Motor neuron (in vitro differentiated cells): ENCODE measurements at regions not wholly inside any gene's neighbourhood (a gene's known extent, or its start where the extent isn't known, plus 50 kb on each side); places are given as distances from the start of the nearest gene placed in this dataset.

Experiments
- ATAC-seq, 8 experiments: fragments of 200-7000 bp; cut with Tn5 transposase; replicated peaks in 6 of 8; 2 replicates each; pipeline ENCODE4 v1.8.0; 2021; ENCODE audit warnings: mild to moderate bottlenecking in 8 of 8, moderate library complexity in 8 of 8
- H3K27ac ChIP-seq, 2 donors: fragments of 250-450 bp; sonication (Bioruptor Pico); 2 replicates each; pipeline ENCODE4 v1.9.0; 2021; ENCODE audit warnings: antibody characterized with exemption in 2 of 2, mild to moderate bottlenecking in 2 of 2, moderate library complexity in 1 of 2
- H3K4me1 ChIP-seq, 2 donors: fragments of 250-450 bp; sonication (Bioruptor Pico); replicated peaks in 1 of 2; 2 replicates each; pipeline ENCODE4 v1.6.1; 2021; ENCODE audit warnings: antibody characterized with exemption in 2 of 2, mild to moderate bottlenecking in 2 of 2, moderate library complexity in 1 of 2
- H3K4me3 ChIP-seq, 5 donors: fragments of 250-450 bp; sonication (Bioruptor Pico); 2 replicates each; pipeline ENCODE4 v1.9.0; 2021; ENCODE audit warnings: antibody characterized with exemption in 5 of 5, mild to moderate bottlenecking in 5 of 5, moderate library complexity in 4 of 5
- WGBS, 10 experiments: fragments of 450-650 bp; shearing (Covaris generic); methylation state at CpG; one replicate each; pipeline ENCODE4 v1.0.0; 2022; 5-methylcytosine and 5-hydroxymethylcytosine counted together
- in situ Hi-C, 9 experiments: fragments of 400-800 bp; cut with MboI; loops; one replicate each; pipeline ENCODE4 v1.15.0; 2021; ENCODE audit warnings: low sequenced_read_pairs in 9 of 9, low pct_unique_long_range_greater_than_20kb in 2 of 9; ENCODE audit not compliant: unreplicated experiment in 9 of 9

GRCh38 chr20:62537649-62538292 lies 62.0 kb upstream of the GATA5 start:
- no peak for ATAC-seq
- WGBS, 10 experiments, result 59 to 100% (median 96%) methylated on average over 1 to 9 of the region's 28 CpGs; no CpG with 5 or more reads in 5 of the 10 experiments
- Histone ChIP-seq H3K4me3 (no peak overlapping the region), H3K4me1 (peaks cover 36 to 48% of the 10 kb centered on the region in 2 donors), H3K27ac (no peak overlapping the region)
- in situ Hi-C loops, result no loop called here

DNA sequence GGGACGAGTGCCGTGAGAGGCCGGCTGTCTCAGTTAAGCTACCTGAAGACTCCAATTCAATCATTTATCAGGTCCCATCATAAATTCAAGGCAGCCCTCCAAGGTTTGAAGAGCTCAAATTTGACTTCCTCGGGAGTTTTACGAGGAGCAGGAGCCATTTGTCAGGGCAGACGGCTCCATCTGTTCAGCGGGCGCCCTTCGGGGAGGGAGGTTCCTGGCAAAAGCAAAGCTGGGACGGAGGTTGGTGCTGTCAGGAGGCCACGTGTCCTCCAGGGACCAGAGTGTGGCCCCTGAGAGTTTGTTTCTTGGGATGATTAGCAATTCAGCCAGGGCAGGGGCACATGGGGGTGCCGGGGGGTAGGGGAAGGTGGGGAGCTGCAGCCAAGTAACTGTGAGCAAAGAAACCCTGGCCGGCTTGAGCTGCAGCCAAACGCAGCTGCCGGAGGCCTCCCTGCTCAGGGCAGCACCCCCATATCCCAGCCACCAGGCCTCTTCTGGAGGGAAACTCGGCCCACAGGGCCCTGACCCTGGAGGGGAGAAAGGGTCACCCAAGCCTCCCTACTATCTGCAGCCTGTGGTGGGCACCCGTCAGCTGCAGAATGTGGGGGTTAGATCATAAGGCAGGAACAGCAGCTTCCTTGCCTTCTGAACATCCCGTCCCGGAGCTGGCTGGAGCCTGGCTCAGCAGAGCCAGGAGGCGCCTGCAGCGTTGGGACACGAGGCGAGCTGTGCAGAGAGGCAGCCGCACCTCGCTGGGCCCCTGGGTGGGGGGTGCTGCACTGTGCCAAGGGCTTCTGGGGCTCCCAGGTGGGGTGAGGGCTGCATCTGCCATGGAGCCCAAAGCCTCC lies 63.6 kb upstream of the GATA5 start:
- Histone ChIP-seq H3K4me3 (no peak overlapping the region), H3K4me1 (peaks cover 29 to 43% of the 10 kb centered on the region in 2 donors), H3K27ac (no peak overlapping the region)
- 7 to 83% (median 67%) methylated on average over 1 to 8 of the region's 25 CpGs; no CpG with 5 or more reads in 6 of the 10 experiments for WGBS, 10 experiments
- in situ Hi-C loops, result no loop called here
- ATAC-seq, result peak in 5 of 8 experiments; percentile 19 to 86 (median 77)

GRCh38 chr20:62540504-62540903 lies 64.7 kb upstream of the GATA5 start:
- in situ Hi-C loops, result no loop called here
- WGBS, 10 experiments, result 20 to 100% (median 82%) methylated on average over 1 to 9 of the region's 14 CpGs; no CpG with 5 or more reads in 5 of the 10 experiments
- ATAC-seq, result no peak
- Histone ChIP-seq H3K27ac (no peak overlapping the region), H3K4me3 (no peak overlapping the region), H3K4me1 (peaks cover 26 to 39% of the 10 kb centered on the region in 2 donors)

GRCh38 chr20:62542862-62543261 lies 67.1 kb upstream of the GATA5 start:
- in situ Hi-C loops, result no loop called here

DNA sequence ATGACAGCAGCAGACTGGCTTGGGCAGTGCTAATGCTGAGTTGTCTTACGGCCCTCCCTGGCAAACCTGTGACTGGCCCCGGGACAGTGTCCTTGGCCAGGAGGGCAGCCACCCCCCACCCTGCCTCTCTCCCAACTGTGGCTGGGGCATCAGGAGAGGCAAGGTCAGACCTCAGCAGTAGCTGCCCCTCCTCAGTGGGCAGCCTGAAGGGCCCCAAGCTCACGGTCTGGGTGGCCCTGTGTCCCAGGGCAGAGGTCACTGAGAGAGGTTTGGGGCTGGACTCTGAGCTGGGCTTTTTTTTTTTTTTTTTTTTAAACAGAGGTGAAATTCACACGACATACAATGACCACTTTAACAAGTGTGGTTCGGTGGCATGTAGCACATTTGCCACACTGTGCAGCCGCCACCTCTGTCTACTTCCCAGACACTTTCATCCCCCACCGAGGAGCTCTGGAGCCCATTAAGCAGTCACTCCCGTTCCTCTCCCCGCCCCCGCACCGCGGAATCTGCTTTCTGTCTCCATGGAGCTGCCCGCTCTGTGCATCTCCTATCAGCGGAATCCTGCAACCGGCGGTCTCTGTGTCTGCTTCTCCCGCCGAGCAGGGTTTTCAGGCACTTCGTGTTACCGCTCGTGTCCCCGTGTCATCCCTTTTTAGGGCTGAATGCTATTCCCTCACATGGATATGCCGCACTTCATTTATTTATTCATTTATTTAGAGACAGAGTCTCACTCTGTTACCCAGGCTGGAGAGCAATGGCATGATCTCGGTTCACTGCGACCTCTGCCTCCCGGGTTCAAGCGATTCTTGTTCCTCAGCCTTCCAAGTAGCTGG lies 67.9 kb upstream of the GATA5 start:
- ATAC-seq, result no peak
- 31 to 98% (median 85%) methylated on average over 3 to 24 of the region's 27 CpGs; no CpG with 5 or more reads in 4 of the 10 experiments for WGBS, 10 experiments
- in situ Hi-C loops, result no loop called here
- H3K27ac ChIP-seq, result no peak overlapping the region
- H3K4me1 ChIP-seq, result peaks cover 26 to 40% of the 10 kb centered on the region in 2 donors
- H3K4me3 ChIP-seq, result no peak overlapping the region

More at GRCh38 chr20:62542862-62543261, 67.1 kb upstream of the GATA5 start:
- ATAC-seq, result peak in 1 of 8 experiments; percentile 33
- H3K4me3 ChIP-seq, result no peak overlapping the region
- WGBS, 10 experiments, result 59% methylated on average over 5 of the region's 14 CpGs; no CpG with 5 or more reads in 9 of the 10 experiments
- no peak overlapping the region for H3K27ac ChIP-seq
- H3K4me1 ChIP-seq, result peaks cover 17 to 32% of the 10 kb centered on the region in 2 donors

DNA sequence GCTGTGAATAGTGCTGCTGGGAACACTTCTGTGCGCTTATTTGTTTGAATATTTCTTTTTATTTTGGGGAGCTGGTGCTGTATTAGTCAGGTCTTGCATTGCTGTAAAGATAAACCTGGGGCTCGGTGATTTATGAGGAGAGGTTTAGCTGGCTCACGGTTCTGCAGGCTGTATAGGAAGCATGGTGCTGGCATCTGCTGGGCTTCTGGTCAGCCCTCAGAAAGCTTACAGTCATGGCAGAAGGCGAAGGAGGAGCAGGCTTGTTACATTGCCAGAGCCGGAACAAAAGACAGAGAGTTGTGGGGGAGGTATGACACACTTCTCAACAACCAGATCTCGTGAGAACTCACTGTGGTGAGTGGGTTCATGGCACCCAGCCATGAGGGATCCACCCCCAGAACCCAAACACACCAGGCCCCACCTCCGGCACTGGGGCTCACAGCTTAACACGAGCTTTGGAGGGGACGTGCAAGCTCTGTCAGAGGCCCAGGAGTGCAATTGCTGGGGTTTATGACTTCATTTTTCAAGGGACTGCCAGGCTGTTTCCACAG lies 68.8 kb upstream of the GATA5 start:
- Histone ChIP-seq H3K27ac (no peak overlapping the region), H3K4me3 (no peak overlapping the region), H3K4me1 (peaks cover 29 to 43% of the 10 kb centered on the region in 2 donors)
- in situ Hi-C loops, result no loop called here
- WGBS, 10 experiments, result 80 to 100% (median 99%) methylated on average over 1 to 5 of the region's 9 CpGs; no CpG with 5 or more reads in 2 of the 10 experiments
- no peak for ATAC-seq

- Histone ChIP-seq H3K27ac (no peak overlapping the region), H3K4me3 (no peak overlapping the region), H3K4me1 (peaks cover 32 to 43% of the 10 kb centered on the region in 2 donors)
- no peak for ATAC-seq
- in situ Hi-C loops, result no loop called here
- 80 to 100% (median 100%) methylated on average over 1 to 3 of the region's 17 CpGs; no CpG with 5 or more reads in 7 of the 10 experiments for WGBS, 10 experiments
These were observed 69.5 kb upstream of the GATA5 start for GRCh38 chr20:62545271-62545670.

DNA sequence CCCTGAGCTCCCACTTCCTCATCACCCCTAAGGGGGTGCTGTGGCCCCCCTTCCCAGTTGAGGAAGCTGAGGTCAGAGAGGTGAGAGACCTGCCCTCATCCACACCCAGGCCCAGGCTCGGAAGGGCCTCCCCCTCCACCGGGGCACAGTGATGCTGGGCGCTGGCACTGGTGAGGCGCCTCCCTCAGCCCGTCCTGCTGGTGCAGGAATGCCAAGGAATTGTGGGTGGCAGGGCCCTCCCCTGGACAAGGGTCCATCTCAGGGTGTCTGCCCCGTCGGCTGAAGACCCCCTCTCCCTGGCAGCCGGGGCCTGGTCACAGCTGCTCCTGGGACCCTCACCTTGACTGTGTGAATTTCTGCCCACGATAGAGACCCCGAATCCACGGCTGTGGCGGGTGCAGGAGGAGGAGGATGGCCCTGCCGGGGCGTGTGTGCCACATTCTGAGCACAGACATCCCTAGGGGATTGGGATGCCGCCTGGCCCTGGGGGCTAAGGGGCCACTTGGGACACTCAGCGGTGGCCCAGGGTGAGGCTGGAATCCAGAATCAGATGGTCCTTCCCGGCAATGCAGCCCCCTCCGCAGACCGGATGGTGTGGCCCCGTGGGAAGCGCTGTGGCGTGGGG lies 70.2 kb upstream of the GATA5 start:
- H3K27ac ChIP-seq, result no peak overlapping the region
- no peak for ATAC-seq
- H3K4me1 ChIP-seq, result peaks cover 40 to 44% of the 10 kb centered on the region in 2 donors
- WGBS, 10 experiments, result 83 to 86% methylated on average over 1 to 5 of the region's 22 CpGs; no CpG with 5 or more reads in 8 of the 10 experiments
- in situ Hi-C loops, result no loop called here
- no peak overlapping the region for H3K4me3 ChIP-seq

- Histone ChIP-seq H3K4me3 (no peak overlapping the region), H3K27ac (no peak overlapping the region), H3K4me1 (peaks cover 42 to 46% of the 10 kb centered on the region in 2 donors)
- ATAC-seq, result no peak
- in situ Hi-C loops, result no loop called here
- WGBS, 10 experiments, result 85 to 100% (median 93%) methylated on average over 2 to 8 of the region's 12 CpGs; no CpG with 5 or more reads in 7 of the 10 experiments
These were observed 70.8 kb upstream of the GATA5 start for GRCh38 chr20:62546606-62547005.

DNA sequence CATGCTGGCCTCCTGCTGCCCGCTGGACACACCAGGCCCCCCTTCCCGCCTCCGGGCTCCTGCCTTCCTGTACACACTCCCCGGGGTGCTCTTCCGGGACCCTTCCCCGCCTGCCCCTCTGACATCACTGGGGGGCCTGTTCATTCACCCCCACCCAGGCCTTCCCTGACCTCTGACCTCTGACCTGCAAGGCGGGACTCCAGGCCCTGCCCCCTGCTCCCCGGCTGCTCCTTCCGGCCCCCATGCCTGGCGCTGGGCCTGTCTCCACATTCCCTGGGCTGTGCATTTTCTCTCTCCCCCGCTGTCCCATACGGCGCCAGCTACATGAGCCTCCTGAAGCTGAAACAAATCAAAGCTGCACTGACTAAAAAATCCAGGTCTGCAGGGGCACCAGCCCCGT lies 71.6 kb upstream of the GATA5 start:
- in situ Hi-C loops, result no loop called here
- Histone ChIP-seq H3K4me1 (peaks cover 47 to 53% of the 10 kb centered on the region in 2 donors), H3K4me3 (no peak overlapping the region), H3K27ac (no peak overlapping the region)
- 40% methylated on average over 1 of the region's 14 CpGs; no CpG with 5 or more reads in 9 of the 10 experiments for WGBS, 10 experiments
- ATAC-seq, result no peak

GRCh38 chr20:62548471-62548870 lies 72.7 kb upstream of the GATA5 start:
- 5 to 8% methylated on average over 2 to 4 of the region's 10 CpGs; no CpG with 5 or more reads in 8 of the 10 experiments for WGBS, 10 experiments
- Histone ChIP-seq H3K27ac (peak overlapping the region; percentile 7 to 36), H3K4me3 (no peak overlapping the region), H3K4me1 (peaks cover 41 to 58% of the 10 kb centered on the region in 2 donors)
- in situ Hi-C loops, result no loop called here
- ATAC-seq, result peak in 5 of 8 experiments; percentile 13 to 52 (median 36)

GRCh38 chr20:62549029-62549428 lies 73.2 kb upstream of the GATA5 start:
- peaks cover 46 to 63% of the 10 kb centered on the region in 2 donors for H3K4me1 ChIP-seq
- peak in 4 of 8 experiments; percentile 24 to 47 (median 37) for ATAC-seq
- peak overlapping the region in 1 of 2 donors; percentile 36 for H3K27ac ChIP-seq
- 60 to 80% (median 73%) methylated on average over 1 to 4 of the region's 13 CpGs; no CpG with 5 or more reads in 6 of the 10 experiments for WGBS, 10 experiments
- in situ Hi-C loops, result no loop called here
- H3K4me3 ChIP-seq, result no peak overlapping the region
